GM23338 (cell line): ENCODE measurements at regions not wholly inside any gene's neighbourhood (a gene's known extent, or its start where the extent isn't known, plus 50 kb on each side); places are given as distances from the start of the nearest gene placed in this dataset.

Experiments used
- ATAC-seq: fragments of 200-7000 bp; cut with Tn5 transposase; 3 replicates; pipeline ENCODE4 v1.9.1; 2020
- DNase-seq: peaks from one replicate; pipeline ENCODE4 v3.0.0-alpha.2; 2015; ENCODE audit warnings: low spot score
- H2AFZ ChIP-seq: fragments of 200-600 bp; sonication (generic); 2 replicates; pipeline ENCODE4 v1.8.0; 2016; ENCODE audit warnings: antibody characterized with exemption, mild to moderate bottlenecking, moderate library complexity
- H3F3A ChIP-seq: fragments of 200-600 bp; sonication (generic); replicated peaks from 2 replicates; pipeline ENCODE4 v1.8.0; 2017; ENCODE audit warnings: antibody characterized with exemption, mixed run types, low read depth
- H3K27ac ChIP-seq: fragments of 200-600 bp; sonication (generic); 2 replicates; pipeline ENCODE4 v1.6.1; 2016; ENCODE audit warnings: low read depth
- H3K27me3 ChIP-seq: fragments of 200-600 bp; sonication (generic); 2 replicates; pipeline ENCODE4 v1.8.0; 2016; ENCODE audit warnings: mild to moderate bottlenecking, mixed run types, moderate library complexity; ENCODE audit not compliant: insufficient read depth
- H3K36me3 ChIP-seq: fragments of 200-600 bp; sonication (generic); 2 replicates; pipeline ENCODE4 v1.8.0; 2016; ENCODE audit warnings: mild to moderate bottlenecking; ENCODE audit not compliant: insufficient read depth
- H3K4me1 ChIP-seq: fragments of 200-600 bp; sonication (generic); 2 replicates; pipeline ENCODE4 v1.8.0; 2016; ENCODE audit warnings: mild to moderate bottlenecking, moderate library complexity; ENCODE audit not compliant: insufficient read depth
- H3K4me2 ChIP-seq: fragments of 200-600 bp; sonication (generic); 2 replicates; pipeline ENCODE4 v1.7.1; 2017; ENCODE audit warnings: mixed run types
- H3K4me3 ChIP-seq: fragments of 200-600 bp; sonication (generic); 2 replicates; pipeline ENCODE4 v1.6.1; 2016; ENCODE audit warnings: mixed run types
- H3K79me2 ChIP-seq: fragments of 200-600 bp; sonication (generic); replicated peaks from 2 replicates; pipeline ENCODE4 v1.8.0; 2017; ENCODE audit warnings: mild to moderate bottlenecking; ENCODE audit not compliant: insufficient read depth
- H3K9me2 ChIP-seq: fragments of 200-600 bp; sonication (generic); 2 replicates; pipeline ENCODE4 v1.8.0; 2017; ENCODE audit not compliant: insufficient read depth
- H4K20me1 ChIP-seq: fragments of 200-600 bp; sonication (generic); replicated peaks from 2 replicates; pipeline ENCODE4 v1.8.0; 2017; ENCODE audit warnings: mild to moderate bottlenecking; ENCODE audit not compliant: insufficient read depth
- H3K27ac Mint-ChIP-seq: 2 replicates; pipeline ENCODE4 v1.8.0; 2020; ENCODE audit warnings: inconsistent platforms, mild to moderate bottlenecking, moderate library complexity, mixed read lengths
- H3K27me3 Mint-ChIP-seq: 3 replicates; pipeline ENCODE4 v1.8.0; 2022; ENCODE audit warnings: low read depth, mild to moderate bottlenecking, moderate library complexity, mixed read lengths, inconsistent platforms; ENCODE audit not compliant: insufficient read depth, poor library complexity
- H3K36me3 Mint-ChIP-seq: 3 replicates; pipeline ENCODE4 v1.8.0; 2021; ENCODE audit warnings: low read depth, mild to moderate bottlenecking, inconsistent platforms, moderate library complexity, mixed read lengths
- H3K4me1 Mint-ChIP-seq: 3 replicates; pipeline ENCODE4 v1.8.0; 2020; ENCODE audit warnings: mild to moderate bottlenecking, inconsistent platforms, mixed read lengths
- H3K4me3 Mint-ChIP-seq: 3 replicates; pipeline ENCODE4 v1.8.0; 2021; ENCODE audit warnings: moderate library complexity, mild to moderate bottlenecking, inconsistent platforms, mixed read lengths
- H3K9me3 Mint-ChIP-seq: 3 replicates; pipeline ENCODE4 v1.8.0; 2020; ENCODE audit warnings: moderate library complexity, mild to moderate bottlenecking, inconsistent platforms, mixed read lengths
- CREB1 ChIP-seq: fragments of 250-450 bp; sonication (Bioruptor Pico); IDR thresholded peaks from 2 replicates; pipeline ENCODE4 v1.5.0; 2020; ENCODE audit warnings: low read depth, mild to moderate bottlenecking, moderate library complexity
- EZH2 ChIP-seq: fragments of 200-600 bp; sonication (generic); IDR thresholded peaks from one replicate; pipeline ENCODE4 v1.8.0; 2017; ENCODE audit warnings: antibody characterized with exemption, mild to moderate bottlenecking, low read depth; ENCODE audit not compliant: unreplicated experiment
- EZH2phosphoT487 ChIP-seq: fragments of 200-600 bp; sonication (generic); IDR thresholded peaks from one replicate; pipeline ENCODE4 v1.8.1; 2018; ENCODE audit warnings: antibody characterized with exemption; ENCODE audit not compliant: unreplicated experiment
- JUNB ChIP-seq: IDR thresholded peaks from one replicate; pipeline ENCODE4 v1.6.1; 2016; ENCODE audit warnings: antibody characterized with exemption; ENCODE audit not compliant: unreplicated experiment
- POLR2AphosphoS5 ChIP-seq: IDR thresholded peaks from 2 replicates; pipeline ENCODE4 v1.6.1; 2016; ENCODE audit warnings: antibody characterized with exemption, low read depth
- STAT1 ChIP-seq: IDR thresholded peaks from one replicate; pipeline ENCODE4 v1.6.1; 2016; ENCODE audit warnings: antibody characterized with exemption; ENCODE audit not compliant: unreplicated experiment
- ZNF114 ChIP-seq: fragments of 250-450 bp; sonication (Bioruptor Pico); IDR thresholded peaks from 2 replicates; pipeline ENCODE4 v1.5.0; 2020; ENCODE audit warnings: mild to moderate bottlenecking, moderate library complexity
- ZNF331 ChIP-seq: fragments of 250-450 bp; sonication (Bioruptor Pico); IDR thresholded peaks from 2 replicates; pipeline ENCODE4 v1.5.0; 2020; ENCODE audit warnings: low read depth, mild to moderate bottlenecking, moderate library complexity
- TF ChIP-seq, protein P1 (sequence below): fragments of 250-450 bp; sonication (Bioruptor Pico); IDR thresholded peaks from 2 replicates; pipeline ENCODE4 v1.5.0; 2020; ENCODE audit warnings: mild to moderate bottlenecking, moderate library complexity
- TF ChIP-seq, protein P2 (sequence below), 2 experiments: fragments of 200-600 bp in 1 of 2; sonication (generic) in 1 of 2; conservative IDR thresholded peaks; 2 replicates each; pipeline versions ENCODE4 v1.5.1 to v1.6.1; 2016 to 2017; ENCODE audit warnings: antibody characterized with exemption in 2 of 2, low read depth in 2 of 2, mild to moderate bottlenecking in 2 of 2, moderate library complexity in 1 of 2
- TF ChIP-seq, protein P3 (sequence below): IDR thresholded peaks from one replicate; pipeline ENCODE4 v1.6.1; 2018; ENCODE audit warnings: antibody characterized with exemption; ENCODE audit not compliant: unreplicated experiment

DNA sequence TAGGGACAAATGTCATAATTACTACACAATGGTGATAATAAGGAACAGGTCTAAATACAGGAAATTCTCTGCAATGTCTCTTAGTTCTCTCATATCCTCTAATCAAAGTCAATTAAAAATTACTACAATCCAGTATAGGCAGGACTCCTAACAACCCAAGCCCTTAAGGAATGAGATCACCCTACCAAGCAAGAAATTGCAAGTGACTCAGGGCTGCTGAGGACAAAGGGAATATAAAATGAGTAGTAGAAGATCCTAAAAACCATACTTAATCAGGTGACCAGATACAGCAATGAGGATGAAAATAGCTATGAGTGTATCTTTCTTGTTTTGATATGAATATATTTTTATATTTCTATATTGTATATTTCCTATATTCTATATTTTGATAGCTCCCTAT, 250.0 kb upstream of the DCC start:
- Histone ChIP-seq H3F3A (no peaks in the 10 kb centered on the region), H3K79me2 (no peaks in the 10 kb centered on the region), H3K9me2 (peaks cover 17% of the 10 kb centered on the region; the same call in 1 of the 2 replicates), H4K20me1 (no peaks in the 10 kb centered on the region), H3K27ac (no peak overlapping the region), H3K27me3 (no peaks in the 10 kb centered on the region), H3K4me2 (no peak overlapping the region), H2AFZ (no peak overlapping the region), H3K4me3 (no peak overlapping the region), H3K36me3 (no peaks in the 10 kb centered on the region), H3K4me1 (no peaks in the 10 kb centered on the region)
- no peaks in the 10 kb centered on the region for H3K36me3 Mint-ChIP-seq
- no peaks in the 10 kb centered on the region for H3K27me3 Mint-ChIP-seq
- no peaks in the 10 kb centered on the region for H3K9me3 Mint-ChIP-seq
- H3K4me1 Mint-ChIP-seq = no peaks in the 10 kb centered on the region
- no peak overlapping the region for H3K4me3 Mint-ChIP-seq
- no peak overlapping the region for H3K27ac Mint-ChIP-seq
- TF ChIP-seq, protein P1, sequence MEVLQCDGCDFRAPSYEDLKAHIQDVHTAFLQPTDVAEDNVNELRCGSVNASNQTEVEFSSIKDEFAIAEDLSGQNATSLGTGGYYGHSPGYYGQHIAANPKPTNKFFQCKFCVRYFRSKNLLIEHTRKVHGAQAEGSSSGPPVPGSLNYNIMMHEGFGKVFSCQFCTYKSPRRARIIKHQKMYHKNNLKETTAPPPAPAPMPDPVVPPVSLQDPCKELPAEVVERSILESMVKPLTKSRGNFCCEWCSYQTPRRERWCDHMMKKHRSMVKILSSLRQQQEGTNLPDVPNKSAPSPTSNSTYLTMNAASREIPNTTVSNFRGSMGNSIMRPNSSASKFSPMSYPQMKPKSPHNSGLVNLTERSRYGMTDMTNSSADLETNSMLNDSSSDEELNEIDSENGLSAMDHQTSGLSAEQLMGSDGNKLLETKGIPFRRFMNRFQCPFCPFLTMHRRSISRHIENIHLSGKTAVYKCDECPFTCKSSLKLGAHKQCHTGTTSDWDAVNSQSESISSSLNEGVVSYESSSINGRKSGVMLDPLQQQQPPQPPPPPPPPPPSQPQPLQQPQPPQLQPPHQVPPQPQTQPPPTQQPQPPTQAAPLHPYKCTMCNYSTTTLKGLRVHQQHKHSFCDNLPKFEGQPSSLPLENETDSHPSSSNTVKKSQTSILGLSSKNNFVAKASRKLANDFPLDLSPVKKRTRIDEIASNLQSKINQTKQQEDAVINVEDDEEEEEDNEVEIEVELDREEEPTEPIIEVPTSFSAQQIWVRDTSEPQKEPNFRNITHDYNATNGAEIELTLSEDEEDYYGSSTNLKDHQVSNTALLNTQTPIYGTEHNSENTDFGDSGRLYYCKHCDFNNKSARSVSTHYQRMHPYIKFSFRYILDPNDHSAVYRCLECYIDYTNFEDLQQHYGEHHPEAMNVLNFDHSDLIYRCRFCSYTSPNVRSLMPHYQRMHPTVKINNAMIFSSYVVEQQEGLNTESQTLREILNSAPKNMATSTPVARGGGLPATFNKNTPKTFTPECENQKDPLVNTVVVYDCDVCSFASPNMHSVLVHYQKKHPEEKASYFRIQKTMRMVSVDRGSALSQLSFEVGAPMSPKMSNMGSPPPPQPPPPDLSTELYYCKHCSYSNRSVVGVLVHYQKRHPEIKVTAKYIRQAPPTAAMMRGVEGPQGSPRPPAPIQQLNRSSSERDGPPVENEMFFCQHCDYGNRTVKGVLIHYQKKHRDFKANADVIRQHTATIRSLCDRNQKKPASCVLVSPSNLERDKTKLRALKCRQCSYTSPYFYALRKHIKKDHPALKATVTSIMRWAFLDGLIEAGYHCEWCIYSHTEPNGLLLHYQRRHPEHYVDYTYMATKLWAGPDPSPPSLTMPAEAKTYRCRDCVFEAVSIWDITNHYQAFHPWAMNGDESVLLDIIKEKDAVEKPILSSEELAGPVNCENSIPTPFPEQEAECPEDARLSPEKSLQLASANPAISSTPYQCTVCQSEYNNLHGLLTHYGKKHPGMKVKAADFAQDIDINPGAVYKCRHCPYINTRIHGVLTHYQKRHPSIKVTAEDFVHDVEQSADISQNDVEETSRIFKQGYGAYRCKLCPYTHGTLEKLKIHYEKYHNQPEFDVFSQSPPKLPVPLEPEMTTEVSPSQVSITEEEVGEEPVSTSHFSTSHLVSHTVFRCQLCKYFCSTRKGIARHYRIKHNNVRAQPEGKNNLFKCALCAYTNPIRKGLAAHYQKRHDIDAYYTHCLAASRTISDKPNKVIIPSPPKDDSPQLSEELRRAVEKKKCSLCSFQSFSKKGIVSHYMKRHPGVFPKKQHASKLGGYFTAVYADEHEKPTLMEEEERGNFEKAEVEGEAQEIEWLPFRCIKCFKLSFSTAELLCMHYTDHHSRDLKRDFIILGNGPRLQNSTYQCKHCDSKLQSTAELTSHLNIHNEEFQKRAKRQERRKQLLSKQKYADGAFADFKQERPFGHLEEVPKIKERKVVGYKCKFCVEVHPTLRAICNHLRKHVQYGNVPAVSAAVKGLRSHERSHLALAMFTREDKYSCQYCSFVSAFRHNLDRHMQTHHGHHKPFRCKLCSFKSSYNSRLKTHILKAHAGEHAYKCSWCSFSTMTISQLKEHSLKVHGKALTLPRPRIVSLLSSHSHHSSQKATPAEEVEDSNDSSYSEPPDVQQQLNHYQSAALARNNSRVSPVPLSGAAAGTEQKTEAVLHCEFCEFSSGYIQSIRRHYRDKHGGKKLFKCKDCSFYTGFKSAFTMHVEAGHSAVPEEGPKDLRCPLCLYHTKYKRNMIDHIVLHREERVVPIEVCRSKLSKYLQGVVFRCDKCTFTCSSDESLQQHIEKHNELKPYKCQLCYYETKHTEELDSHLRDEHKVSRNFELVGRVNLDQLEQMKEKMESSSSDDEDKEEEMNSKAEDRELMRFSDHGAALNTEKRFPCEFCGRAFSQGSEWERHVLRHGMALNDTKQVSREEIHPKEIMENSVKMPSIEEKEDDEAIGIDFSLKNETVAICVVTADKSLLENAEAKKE = no peak
- TF ChIP-seq JUNB (no peak), EZH2 (no peak)
- DNase-seq = no peak
- ATAC-seq = no peak

DNA sequence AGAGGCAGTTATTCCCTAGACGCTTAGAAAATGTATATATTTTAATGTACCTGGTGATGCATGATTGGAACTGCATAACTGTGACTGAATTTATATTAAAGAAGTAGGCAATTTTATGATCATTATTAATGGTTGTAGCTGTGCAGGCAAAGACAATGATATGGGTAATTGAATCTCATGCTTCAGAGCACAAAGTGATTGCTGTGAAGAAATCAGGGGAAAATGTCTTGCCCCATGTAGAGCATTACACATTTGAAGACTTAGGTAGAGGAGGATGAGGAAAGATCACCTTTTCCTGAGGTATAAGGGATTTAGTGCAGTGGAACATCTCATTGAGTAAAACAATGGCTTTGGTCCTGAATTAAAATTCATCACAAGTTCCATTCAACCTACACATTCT, 246.8 kb upstream of the DCC start:
- Histone ChIP-seq H3K79me2 (no peaks in the 10 kb centered on the region), H3K27me3 (no peaks in the 10 kb centered on the region), H4K20me1 (no peaks in the 10 kb centered on the region), H3K4me1 (no peaks in the 10 kb centered on the region), H3F3A (no peaks in the 10 kb centered on the region), H3K4me2 (no peak overlapping the region), H3K27ac (no peak overlapping the region), H3K9me2 (0 out of 2 replicates have a peak, but pooled peaks cover 7% of the 10 kb centered on the region), H2AFZ (no peak overlapping the region), H3K4me3 (no peak overlapping the region), H3K36me3 (no peaks in the 10 kb centered on the region)
- Mint-ChIP-seq H3K36me3 (no peaks in the 10 kb centered on the region), H3K9me3 (no peaks in the 10 kb centered on the region), H3K27ac (no peak overlapping the region), H3K4me1 (no peaks in the 10 kb centered on the region), H3K4me3 (no peak overlapping the region), H3K27me3 (no peaks in the 10 kb centered on the region)
- no peak for ATAC-seq
- DNase-seq = no peak
- TF ChIP-seq, protein P2, sequence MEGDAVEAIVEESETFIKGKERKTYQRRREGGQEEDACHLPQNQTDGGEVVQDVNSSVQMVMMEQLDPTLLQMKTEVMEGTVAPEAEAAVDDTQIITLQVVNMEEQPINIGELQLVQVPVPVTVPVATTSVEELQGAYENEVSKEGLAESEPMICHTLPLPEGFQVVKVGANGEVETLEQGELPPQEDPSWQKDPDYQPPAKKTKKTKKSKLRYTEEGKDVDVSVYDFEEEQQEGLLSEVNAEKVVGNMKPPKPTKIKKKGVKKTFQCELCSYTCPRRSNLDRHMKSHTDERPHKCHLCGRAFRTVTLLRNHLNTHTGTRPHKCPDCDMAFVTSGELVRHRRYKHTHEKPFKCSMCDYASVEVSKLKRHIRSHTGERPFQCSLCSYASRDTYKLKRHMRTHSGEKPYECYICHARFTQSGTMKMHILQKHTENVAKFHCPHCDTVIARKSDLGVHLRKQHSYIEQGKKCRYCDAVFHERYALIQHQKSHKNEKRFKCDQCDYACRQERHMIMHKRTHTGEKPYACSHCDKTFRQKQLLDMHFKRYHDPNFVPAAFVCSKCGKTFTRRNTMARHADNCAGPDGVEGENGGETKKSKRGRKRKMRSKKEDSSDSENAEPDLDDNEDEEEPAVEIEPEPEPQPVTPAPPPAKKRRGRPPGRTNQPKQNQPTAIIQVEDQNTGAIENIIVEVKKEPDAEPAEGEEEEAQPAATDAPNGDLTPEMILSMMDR (conservative IDR thresholded peaks at IDR 0.05; ENCODE audit: low read depth in 2 of 2) = no peak
- TF ChIP-seq POLR2AphosphoS5 (no peak), ZNF331 (CRISPR knock-in tag) (no peak), STAT1 (no peak), CREB1 (CRISPR knock-in tag) (no peak), EZH2 (no peak), ZNF114 (no peak), EZH2phosphoT487 (no peak)
- TF ChIP-seq, protein P3, sequence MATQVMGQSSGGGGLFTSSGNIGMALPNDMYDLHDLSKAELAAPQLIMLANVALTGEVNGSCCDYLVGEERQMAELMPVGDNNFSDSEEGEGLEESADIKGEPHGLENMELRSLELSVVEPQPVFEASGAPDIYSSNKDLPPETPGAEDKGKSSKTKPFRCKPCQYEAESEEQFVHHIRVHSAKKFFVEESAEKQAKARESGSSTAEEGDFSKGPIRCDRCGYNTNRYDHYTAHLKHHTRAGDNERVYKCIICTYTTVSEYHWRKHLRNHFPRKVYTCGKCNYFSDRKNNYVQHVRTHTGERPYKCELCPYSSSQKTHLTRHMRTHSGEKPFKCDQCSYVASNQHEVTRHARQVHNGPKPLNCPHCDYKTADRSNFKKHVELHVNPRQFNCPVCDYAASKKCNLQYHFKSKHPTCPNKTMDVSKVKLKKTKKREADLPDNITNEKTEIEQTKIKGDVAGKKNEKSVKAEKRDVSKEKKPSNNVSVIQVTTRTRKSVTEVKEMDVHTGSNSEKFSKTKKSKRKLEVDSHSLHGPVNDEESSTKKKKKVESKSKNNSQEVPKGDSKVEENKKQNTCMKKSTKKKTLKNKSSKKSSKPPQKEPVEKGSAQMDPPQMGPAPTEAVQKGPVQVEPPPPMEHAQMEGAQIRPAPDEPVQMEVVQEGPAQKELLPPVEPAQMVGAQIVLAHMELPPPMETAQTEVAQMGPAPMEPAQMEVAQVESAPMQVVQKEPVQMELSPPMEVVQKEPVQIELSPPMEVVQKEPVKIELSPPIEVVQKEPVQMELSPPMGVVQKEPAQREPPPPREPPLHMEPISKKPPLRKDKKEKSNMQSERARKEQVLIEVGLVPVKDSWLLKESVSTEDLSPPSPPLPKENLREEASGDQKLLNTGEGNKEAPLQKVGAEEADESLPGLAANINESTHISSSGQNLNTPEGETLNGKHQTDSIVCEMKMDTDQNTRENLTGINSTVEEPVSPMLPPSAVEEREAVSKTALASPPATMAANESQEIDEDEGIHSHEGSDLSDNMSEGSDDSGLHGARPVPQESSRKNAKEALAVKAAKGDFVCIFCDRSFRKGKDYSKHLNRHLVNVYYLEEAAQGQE = no peak
